ENCODE measurements at regions not wholly inside any gene's neighbourhood (a gene's known extent, or its start where the extent isn't known, plus 50 kb on each side); places are given as distances from the start of the nearest gene placed in this dataset.

DNA sequence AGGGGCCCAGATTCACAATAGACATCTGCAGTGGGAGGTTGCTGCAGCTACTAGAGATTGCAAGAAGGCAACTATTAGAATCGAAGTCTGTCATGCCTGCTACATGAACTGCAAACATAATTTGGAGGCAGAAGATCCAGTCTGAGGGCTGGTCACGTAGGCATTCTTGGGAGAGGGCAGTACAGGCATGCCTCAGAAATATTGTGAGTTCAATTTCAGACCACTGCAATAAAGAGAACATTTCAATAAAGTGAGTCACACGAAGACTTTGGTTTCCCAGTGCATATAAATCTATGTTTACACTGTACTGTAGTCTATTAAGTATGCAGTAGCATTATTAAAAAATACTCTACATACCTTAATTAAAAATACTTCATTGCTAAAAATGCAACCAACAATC is 585.8 kb upstream of the FAT1 start:
- intact Hi-C loops (cut with micrococcal nuclease), result no loop called here

DNA sequence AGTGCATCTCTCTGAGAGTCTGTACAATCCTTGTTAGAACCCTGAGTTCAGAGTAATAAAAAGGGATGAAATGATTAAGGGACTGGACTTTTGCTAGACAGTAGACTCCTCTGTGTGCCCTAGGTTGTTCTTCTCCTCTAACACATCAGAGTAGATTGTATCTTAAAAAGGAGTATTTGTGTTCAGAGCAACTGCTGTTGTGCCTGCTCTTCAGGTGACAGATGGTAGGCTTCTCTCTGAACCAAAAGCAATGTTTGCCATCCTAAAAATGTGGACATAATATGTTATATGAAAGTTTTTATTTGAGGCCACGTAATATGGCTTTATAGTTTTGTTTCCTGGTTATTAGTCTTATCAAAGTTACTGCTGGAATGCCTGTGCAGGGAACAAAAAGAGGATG is 588.6 kb upstream of the FAT1 start:
- intact Hi-C loops (cut with micrococcal nuclease), result no loop called here

DNA sequence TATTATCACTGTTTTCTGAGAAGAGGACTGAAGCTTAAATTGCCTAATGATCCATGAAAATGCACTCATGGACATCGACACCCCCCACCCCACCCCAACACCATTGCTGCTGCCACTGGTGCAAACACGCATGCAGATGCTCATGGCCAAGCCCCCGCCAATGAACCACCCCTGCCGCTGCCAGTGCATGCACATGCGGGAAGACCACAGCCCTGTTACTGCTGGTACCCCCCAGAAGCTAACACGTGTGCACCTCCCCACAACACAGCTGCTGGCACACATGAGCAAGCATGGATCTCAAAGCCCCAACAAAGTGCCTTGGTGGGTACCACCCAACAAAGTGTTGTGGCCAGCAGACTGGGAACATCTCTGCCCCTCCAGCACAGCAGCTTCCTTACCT is 594.1 kb upstream of the FAT1 start:
- intact Hi-C loops (cut with micrococcal nuclease), result no loop called here

DNA sequence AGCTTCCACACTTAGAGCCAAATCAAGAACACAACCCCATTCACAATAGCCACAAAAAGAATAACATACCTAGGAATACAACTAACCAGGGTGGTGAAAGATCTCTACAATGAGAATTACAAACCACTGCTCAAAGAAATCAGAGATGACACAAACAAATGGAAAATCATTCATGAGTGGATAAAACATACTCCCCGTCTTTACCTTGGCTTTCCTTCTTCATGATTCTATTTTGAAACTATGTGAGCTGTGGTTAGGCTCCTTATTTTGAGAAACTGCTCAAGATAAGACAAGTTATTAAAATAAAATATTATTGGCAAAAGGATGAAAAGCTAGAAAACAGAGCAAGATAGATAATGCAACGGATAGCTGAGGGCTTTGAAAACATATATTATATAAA is 598.1 kb upstream of the FAT1 start:
- intact Hi-C loops (cut with micrococcal nuclease), result no loop called here

DNA sequence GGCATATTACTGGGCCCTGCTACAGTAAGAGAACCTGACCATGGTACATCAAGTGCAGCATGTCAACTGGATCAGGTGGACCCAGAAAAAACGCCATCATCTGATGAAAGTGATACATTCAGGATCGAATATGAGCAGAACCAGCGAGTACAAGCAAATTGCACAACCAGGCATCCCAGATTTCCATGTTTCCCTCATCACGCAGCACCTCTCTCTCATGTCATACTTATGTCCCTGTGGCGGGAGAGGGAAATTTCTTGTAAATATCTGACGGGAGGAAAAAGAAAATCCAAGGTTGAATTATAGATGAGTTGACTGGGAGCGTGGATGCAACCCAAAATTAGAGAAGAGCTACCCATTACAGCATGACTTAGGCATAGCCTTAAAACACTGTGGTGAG is 608.5 kb upstream of the FAT1 start:
- intact Hi-C loops (cut with micrococcal nuclease), result no loop called here

DNA sequence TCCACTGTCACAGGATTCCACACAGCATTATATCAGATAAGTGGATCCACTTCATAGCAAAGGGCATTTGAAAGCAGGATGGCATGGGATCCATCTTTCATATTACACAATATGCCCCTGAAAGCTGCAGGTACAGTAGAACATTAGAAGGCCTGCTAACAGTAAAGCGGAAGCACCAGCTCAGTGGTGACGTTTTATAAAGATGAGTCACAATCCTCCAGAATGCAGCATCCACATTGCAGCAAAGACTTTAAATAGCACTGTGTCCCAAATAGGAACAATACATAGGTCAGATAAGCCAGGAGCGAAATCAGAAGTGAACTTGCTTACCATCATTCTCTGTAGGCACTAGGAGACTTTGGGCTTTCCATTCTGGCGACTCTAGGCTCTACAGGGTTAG is 609.5 kb upstream of the FAT1 start:
- intact Hi-C loops (cut with micrococcal nuclease), result no loop called here

DNA sequence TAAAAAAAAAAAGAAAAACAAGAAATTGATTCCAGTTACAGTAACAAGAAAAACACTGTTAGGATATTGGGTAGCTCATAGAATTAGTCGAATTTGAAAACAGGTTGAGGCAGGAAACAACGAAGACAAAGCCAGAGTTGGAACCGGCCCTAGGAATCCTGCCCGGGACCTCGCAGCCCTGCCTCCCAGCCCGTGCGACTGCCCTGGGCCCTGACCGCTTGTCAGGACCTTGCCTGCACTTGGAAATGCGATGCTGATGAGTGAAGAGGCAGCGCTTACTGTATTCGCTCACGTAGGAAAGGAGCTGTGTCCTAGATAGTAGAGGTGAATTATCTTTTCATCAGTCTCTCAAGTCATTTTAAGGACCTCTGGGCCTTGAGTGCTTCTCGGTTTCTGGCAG is 611.7 kb upstream of the FAT1 start:
- intact Hi-C loops (cut with micrococcal nuclease), result no loop called here

DNA sequence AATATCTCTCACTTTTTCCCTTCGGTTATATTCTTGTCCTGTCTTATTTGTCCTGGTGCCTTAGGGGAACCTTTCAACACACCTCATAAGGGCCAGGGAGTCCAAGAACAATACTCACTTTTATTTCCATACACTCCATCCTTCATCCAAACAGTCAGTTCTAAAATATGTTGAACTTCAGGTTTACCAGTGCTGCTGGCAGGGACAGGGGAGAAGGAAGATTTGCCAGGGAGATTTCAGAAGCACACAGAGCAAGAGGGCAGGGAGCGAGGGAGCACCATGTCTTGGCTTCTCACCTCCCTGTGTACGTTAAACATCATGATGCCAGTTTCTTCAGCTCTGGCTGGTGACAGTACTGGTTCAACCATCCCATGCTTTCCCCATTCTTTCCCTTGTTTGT is 631.1 kb upstream of the FAT1 start:
- intact Hi-C loops (cut with micrococcal nuclease), result no loop called here

DNA sequence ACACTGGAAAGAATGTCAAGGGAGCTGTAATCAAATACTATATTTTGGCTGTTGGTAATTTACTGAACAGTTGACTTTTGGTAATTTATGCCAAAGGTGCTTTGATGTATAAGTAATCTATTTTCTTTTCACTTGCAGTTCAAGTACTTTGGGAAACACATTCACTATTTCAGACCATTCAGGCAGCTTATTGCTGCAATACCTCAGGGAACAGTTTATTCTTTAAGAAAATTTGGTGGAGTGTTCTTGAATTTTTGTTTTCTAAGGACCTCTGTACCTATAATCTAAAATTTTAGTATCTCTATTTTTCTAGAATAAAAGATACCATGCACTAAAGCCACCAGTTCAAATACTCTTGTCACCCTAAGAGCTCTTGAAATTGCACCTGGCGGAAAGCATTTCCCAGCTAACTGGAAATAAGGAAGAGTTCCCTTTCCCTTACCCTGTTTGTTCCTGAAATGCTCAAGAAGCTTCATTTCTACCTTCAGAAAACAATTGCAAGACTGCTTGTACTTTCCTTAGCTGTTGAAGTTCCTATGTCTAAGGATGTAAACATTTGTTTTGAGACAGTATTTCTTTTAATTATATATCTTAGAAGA is 633.5 kb upstream of the FAT1 start:
- intact Hi-C loops (cut with micrococcal nuclease), result no loop called here

DNA sequence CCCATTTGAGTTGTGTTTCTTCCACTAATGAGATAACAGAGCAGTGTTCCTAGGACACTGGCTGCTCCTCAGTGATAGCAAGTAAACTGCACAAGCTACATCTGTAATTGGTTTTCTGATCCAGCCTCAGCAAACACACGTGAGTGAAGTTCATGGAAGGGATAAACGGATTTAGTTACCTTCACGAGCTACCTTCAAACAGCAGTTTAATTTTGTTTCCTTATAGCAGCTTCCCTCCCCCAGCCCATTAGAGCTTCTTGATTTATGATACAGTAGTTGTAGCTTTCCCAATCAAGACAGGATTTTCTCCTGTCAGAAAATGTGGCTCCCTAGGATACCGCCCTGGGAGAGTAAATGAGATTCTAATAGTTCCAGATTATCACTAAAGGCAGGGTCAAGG is 634.2 kb upstream of the FAT1 start:
- intact Hi-C loops (cut with micrococcal nuclease), result no loop called here

DNA sequence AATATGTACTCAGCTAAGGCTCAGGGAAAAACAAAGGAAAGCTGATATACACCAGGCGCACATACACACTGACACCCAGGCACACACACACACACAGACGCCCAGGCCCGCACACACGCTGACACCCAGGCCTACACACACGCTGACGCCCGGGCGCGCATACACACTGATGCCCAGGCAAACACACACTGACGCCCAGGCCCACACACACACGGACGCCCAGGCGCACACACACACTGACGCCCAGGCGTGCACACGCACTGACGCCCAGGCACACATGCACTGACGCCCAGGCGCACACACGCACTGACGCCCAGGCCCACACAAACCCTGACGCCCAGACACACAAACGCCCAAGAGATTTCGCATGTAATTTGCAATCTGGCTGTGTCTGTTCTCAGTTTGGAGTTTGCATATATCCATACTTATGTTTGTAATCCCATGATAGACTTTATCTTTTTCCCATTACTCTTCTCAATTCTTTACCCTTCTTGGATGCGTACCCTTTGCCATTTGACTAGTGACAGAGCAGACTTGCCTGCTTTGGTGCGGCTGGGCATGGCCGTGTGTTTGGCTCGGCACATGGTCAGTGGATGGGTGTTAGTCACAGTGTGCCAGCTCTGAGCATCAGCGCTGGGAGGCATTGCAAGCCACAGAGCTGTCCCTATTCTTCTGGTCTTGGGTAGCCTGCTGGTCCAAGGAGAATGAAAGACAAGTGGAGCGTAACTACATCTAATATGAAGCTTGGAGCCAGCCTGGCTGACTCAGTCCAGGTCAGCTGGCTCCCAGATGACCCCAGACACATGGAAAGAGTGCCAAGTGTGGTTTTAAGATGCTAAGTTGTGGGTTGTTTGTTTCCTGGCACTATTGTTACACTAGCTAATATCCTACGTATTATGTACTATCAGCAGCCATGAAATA is 632.4 kb upstream of the ZFP42 start:
- intact Hi-C loops (cut with micrococcal nuclease), result no loop called here

DNA sequence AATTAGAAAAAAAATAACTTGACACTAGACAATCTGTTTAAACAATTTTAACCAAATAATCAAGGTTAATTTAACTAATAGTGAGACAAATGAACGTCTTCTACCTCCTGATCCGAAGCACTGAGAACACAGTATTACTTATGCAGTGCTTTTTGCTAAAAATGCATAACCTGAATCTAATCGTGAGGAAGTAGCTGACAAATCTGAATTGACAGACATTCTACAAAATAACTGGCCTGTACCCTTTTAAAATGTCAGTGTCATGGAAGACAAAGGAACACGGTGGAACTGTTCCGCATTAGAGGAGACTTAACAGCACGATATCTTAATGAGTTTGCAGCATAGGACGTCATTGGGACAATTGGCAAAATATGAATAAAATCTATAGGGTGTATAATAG is 631.2 kb upstream of the ZFP42 start:
- intact Hi-C loops (cut with micrococcal nuclease), result no loop called here

DNA sequence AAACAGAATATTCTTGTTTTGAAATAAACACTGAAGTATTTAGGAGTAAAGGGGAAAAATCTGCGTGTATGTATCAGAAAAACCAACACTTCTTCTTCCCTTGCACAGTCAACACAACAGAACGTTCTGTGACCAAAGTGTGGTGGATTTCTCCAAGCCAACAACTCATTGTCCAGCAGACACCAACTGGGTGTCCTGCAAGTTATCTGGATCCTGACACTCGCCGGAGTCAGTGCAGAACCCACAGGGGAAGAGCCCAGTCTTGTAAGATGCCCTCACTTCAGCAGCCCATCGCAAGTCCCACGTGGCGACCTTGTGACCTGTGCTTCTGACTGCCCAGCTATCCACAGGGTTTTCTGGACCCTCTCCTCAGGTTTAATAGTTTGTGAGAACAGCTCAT is 630.7 kb upstream of the ZFP42 start:
- intact Hi-C loops (cut with micrococcal nuclease), result no loop called here

DNA sequence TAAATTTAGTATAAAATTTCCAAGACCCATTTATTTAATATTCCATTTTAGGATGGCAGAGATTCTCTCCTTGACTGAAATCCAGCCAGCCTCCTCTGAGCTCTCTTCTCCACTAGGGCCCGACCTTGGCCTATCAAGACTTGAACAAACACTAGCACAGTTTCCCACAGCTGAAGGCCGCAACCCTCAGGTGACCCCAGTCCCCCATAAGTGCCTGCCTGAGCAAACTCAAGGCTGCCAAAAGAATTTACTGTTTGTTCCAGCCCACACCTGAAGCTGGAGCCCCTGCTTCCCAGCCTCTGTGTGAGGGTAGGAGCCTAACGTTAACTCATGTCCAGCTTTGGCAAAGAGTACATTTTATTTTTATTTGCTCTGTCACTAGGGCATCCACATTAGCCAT is 629.0 kb upstream of the ZFP42 start:
- intact Hi-C loops (cut with micrococcal nuclease), result no loop called here

DNA sequence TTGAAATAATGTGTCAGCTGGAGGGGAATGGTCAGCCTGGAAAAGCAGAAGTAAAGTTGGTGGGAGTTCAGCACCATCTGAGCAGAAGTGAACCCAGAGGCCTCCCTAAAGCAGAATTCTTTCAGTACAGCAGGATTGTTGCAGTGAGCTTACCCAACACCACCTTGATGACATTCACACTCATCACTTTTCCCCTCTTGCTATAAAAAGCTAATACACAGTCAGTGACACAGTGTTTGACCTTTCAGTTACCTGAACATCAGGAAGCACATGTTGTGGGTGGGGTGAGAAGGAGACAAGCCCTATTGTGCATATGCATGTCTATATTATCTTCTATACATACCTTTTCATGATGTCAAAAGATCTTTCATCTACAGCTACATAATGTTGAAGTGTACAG is 624.7 kb upstream of the ZFP42 start:
- intact Hi-C loops (cut with micrococcal nuclease), result no loop called here

DNA sequence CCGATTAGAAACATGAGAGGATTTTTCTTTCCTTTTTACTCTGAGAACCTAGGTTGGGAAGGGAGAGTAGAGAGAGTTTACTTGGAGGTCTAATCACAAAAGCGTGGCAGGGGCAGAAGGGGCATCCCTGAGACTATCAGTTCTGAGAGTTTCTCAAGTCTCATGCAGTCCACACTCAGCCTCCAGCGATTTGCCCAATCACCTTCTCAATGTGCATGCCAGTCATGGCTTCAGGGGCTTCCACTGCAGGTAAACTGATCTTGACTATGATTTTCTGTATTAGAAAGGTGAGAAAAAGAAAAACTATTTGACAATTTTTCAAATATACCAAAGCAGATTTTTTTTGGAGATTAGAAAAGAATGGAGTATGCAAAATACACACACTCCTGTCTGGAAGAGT is 617.1 kb upstream of the ZFP42 start:
- intact Hi-C loops (cut with micrococcal nuclease), result no loop called here

DNA sequence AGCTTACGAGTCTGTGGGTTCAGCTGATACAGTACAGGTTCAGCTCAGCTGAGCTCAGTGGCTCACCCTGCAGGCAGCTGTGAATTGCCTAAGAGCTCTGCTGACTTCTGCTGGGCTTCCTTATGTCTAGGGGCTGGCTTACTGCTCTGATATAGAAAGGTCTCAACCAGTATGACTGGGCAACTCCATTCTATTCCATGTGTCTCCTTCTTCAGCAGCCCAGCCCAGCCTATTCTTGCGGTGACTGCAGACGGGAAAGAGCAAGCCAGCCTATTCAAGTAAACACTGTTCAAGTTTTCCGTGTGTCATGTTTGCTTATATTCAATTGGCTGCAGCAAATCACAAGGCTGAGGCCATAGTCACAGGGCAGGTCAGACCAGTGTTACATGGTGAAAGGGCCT is 615.4 kb upstream of the ZFP42 start:
- intact Hi-C loops (cut with micrococcal nuclease), result no loop called here

DNA sequence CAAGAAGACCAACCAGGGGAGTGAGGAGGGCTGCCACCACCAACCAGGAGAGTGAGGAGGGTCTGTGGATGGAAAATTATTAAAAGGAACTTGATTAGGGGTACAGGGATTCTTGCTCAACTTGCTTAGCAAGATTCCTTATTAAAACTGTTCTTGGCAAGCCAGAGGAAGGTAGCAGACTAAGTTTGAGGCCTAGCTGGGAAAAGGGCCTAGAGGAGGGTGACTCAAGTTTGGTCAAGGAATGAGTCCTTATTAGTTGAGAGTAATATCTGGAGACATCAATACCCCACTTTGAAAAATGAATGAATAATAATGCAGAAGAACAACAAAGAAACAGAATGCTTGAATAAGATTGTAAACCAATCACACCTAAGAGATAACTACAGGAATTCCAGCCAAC is 612.4 kb upstream of the ZFP42 start:
- intact Hi-C loops (cut with micrococcal nuclease), result no loop called here

DNA sequence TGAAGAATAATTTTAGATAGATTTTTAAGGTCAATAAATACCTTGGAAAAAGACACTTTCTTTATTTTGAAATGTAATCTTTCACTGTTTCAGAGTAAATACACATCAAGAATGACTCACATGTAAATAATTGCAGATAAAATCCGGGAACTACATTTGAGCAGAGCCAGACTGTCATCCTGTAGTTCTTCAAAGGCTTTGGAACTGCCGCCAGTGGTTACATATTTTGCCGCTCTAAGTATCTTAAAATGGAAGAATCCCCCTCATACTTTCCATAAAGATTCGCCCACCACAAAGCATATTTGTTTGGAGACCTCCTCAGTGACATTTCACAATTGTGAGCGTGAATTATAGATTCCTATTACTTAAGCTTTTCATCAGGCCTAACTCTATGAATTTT is 607.8 kb upstream of the ZFP42 start:
- intact Hi-C loops (cut with micrococcal nuclease), result no loop called here

DNA sequence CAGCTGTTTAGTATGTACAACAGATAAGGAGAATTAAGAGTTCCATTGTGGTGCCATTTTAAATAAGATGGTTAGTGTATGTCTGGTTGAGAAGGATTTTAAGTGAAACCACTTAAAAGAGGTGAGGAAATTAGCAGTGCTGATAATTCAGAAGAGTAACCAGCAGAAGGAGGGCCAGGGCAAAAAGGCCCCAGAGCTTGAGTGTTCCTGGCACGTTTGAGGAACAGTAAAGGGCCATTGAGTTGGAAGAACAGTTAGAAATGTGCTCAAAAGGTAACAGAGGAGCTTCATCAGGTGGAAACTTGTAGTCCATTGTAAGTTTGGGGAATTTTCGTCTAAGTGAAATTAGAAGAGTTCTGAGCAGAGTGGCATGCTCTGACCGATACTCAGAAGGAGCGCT is 606.2 kb upstream of the ZFP42 start:
- intact Hi-C loops (cut with micrococcal nuclease), result no loop called here

DNA sequence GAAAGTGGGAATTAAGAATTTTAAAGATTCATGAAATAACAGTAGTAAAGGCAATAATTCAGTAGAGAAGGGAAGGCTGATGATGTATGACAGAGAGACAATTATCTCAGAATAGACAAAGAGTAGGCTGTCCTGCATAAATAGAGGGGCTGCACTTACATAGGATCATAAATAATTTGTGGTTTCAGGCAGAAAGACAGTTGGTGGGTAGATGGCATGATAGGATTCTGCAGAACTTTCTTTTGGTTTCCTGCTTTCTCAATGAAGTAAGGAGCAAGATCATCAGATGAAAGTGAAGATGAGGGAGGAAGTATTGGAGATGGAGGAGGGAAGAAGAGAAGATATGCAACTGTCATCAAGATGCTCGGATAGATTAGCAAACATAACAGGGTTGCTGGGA is 604.9 kb upstream of the ZFP42 start:
- intact Hi-C loops (cut with micrococcal nuclease), result no loop called here

DNA sequence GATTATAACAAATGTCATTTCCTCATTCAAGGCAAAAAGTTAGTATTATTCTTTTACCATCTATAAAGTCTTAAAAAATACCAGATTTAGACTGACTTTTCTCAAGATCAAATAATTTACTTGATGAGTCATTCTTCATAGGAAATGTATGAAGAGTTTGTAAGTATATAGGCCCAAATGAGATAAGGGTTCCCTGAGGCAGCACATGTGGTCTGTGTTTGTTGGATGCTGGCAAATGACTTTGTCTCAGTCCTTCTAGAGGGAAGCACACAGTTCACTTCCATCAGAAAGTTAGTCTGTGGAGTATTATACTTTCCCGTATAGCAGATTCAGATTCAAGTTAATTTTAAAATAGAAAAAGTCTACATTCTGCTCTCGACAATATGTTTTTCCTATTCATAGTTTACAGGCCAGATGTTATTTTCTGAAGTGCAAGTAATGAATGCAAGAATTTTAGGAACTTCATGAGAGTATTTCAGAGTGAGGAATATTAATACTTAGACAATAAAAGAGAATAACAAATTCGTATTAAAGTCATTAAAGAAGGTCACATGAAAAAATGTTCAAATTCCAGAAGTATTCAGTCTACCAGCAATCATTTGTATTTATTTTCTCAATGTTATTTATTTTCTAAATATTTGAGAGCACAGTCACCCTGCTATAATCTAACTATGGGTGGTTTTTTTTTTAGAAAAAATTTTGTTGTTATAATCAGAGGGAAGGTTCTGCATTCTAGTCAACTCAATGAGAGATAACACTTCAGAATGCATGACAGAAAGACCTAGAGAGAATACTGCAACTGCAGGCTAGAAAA is 601.8 kb upstream of the ZFP42 start:
- intact Hi-C loops (cut with micrococcal nuclease), result no loop called here

All from T-helper 2 cell treated with Interferon-gamma antibody and Interleukin-4, amounts not matched to agents 100 ng/mL and 5 ng/mL, for 36 hours (primary cell).